DOHH2 (cell line): ENCODE measurements at regions not wholly inside any gene's neighbourhood (a gene's known extent, or its start where the extent isn't known, plus 50 kb on each side); places are given as distances from the start of the nearest gene placed in this dataset.

Experiments used
- CTCF ChIP-seq: fragments of 200-600 bp; sonication (generic); IDR thresholded peaks from one replicate; pipeline ENCODE4 v1.5.1; 2014; ENCODE audit warnings: antibody characterized with exemption, mild to moderate bottlenecking, low read depth, low read length; ENCODE audit not compliant: poor library complexity, severe bottlenecking
- EZH2phosphoT487 ChIP-seq: fragments of 200-600 bp; sonication (generic); IDR thresholded peaks from 2 replicates; pipeline ENCODE4 v1.6.1; 2017; ENCODE audit warnings: borderline replicate concordance, mild to moderate bottlenecking, antibody characterized with exemption, low read length, moderate library complexity, mixed read lengths

GRCh38 chr18:76619261-76619620 is 124.2 kb upstream of the ZNF516 start:
- no peak for TF ChIP-seq CTCF
- TF ChIP-seq EZH2phosphoT487, result no peak
